HepG2 (cell line): ENCODE measurements at regions not wholly inside any gene's neighbourhood (a gene's known extent, or its start where the extent isn't known, plus 50 kb on each side); places are given as distances from the start of the nearest gene placed in this dataset.

Experiments used
- ATAC-seq: fragments of 200-7000 bp; cut with Tn5 transposase; 3 replicates; pipeline ENCODE4 v1.9.1; 2020; ENCODE audit warnings: mild to moderate bottlenecking, moderate library complexity
- BruUV-seq: library from RNA; stranded (reverse); fragments of 400-500 nt; replicated peaks from 2 replicates; lab custom pipeline; 2021; lab: Mats Ljungman, UMichigan
- CTCF ChIA-PET: fragments of 300-600 bp; formaldehyde crosslinking; extraction: SDS; loops from one replicate; lab custom pipeline; 2021; ENCODE audit warnings: low total read pairs, inconsistent platforms, low intra/inter-chr PET ratio; lab: Yijun Ruan, JAX
- POLR2A ChIA-PET: fragments of 350-600 bp; sonication (Branson Sonifier 250); formaldehyde crosslinking; loops from one replicate; lab custom pipeline; 2020; ENCODE audit warnings: antibody characterized with exemption, inconsistent platforms; lab: Yijun Ruan, JAX
- DNase-seq: peaks from one replicate; pipeline ENCODE4 v3.0.0-alpha.2; 2015; ENCODE audit warnings: low spot score
- FAIRE-seq: peaks from 3 replicates; lab custom pipeline; 2011; peaks lifted over from hg19 to GRCh38; lab: Jason Lieb, UNC
- H2AFZ ChIP-seq: one replicate; pipeline ENCODE4 v1.6.1; 2011; ENCODE audit warnings: low read length, inconsistent platforms
- H3K27ac ChIP-seq: fragments of 300-600 bp; 3 replicates; pipeline ENCODE4 v1.8.0; 2011; ENCODE audit warnings: mixed run types, mild to moderate bottlenecking, mixed read lengths, low read length, inconsistent platforms; ENCODE audit not compliant: insufficient read depth; ENCODE audit errors: extremely low read length
- H3K27me3 ChIP-seq, 2 experiments: fragments of 200-600 bp in 1 of 2; 2 replicates in 1 of 2; 3 replicates in 1 of 2; pipeline versions ENCODE4 v1.6.0 to v1.8.0; 2011; ENCODE audit warnings: low read length in 2 of 2, mild to moderate bottlenecking in 2 of 2, moderate library complexity in 2 of 2, inconsistent platforms in 1 of 2; ENCODE audit not compliant: insufficient read depth in 2 of 2, control insufficient read depth in 1 of 2
- H3K36me3 ChIP-seq, 2 experiments: fragments of 200-600 bp in 1 of 2; replicated peaks in 1 of 2; 2 replicates in 1 of 2; 3 replicates in 1 of 2; pipeline versions ENCODE4 v1.5.1 to v1.8.0; 2011; ENCODE audit warnings: low read length in 2 of 2, inconsistent platforms in 1 of 2; ENCODE audit not compliant: insufficient read depth in 2 of 2, control insufficient read depth in 1 of 2
- H3K4me1 ChIP-seq: 2 replicates; pipeline ENCODE4 v1.5.1; 2012; ENCODE audit warnings: low read length, inconsistent platforms; ENCODE audit not compliant: insufficient read depth
- H3K4me2 ChIP-seq: 2 replicates; pipeline ENCODE4 v1.6.0; 2011; ENCODE audit warnings: low read depth, low read length, inconsistent platforms
- H3K4me3 ChIP-seq, 3 experiments: fragments of 200-600 bp in 1 of 3; sonication (generic), shearing (Covaris generic) in 1 of 3; replicated peaks in 1 of 3; 2 replicates each; pipeline ENCODE4 v1.5.1; 2011 to 2016; ENCODE audit warnings: low read length in 3 of 3, inconsistent platforms in 2 of 3, low read depth in 2 of 3, mild to moderate bottlenecking in 2 of 3, control low read depth in 1 of 3, mixed read lengths in 1 of 3; ENCODE audit not compliant: insufficient read depth in 1 of 3
- H3K79me2 ChIP-seq: one replicate; pipeline ENCODE4 v1.6.1; 2011; ENCODE audit warnings: low read length, inconsistent platforms; ENCODE audit not compliant: insufficient read depth
- H3K9ac ChIP-seq: 2 replicates; pipeline ENCODE4 v1.6.0; 2011; ENCODE audit warnings: mild to moderate bottlenecking, low read depth, low read length, inconsistent platforms; ENCODE audit not compliant: insufficient read depth
- H3K9me3 ChIP-seq: 2 replicates; pipeline ENCODE4 v1.5.1; 2012; ENCODE audit warnings: mild to moderate bottlenecking, low read length
- H4K20me1 ChIP-seq: 2 replicates; pipeline ENCODE4 v1.6.0; 2011; ENCODE audit warnings: inconsistent platforms, mild to moderate bottlenecking, low read length, moderate library complexity; ENCODE audit not compliant: insufficient read depth
- HOMEZ ChIP-seq: IDR thresholded peaks from 2 replicates; pipeline ENCODE4 v1.6.1; 2016; ENCODE audit warnings: low read depth
- NFYB ChIP-seq: sonication (generic); formaldehyde crosslinking; IDR thresholded peaks from 2 replicates; pipeline ENCODE4 v1.4.0; 2020; ENCODE audit warnings: missing genetic modification reagents
- PRDM10 ChIP-seq: sonication (generic); formaldehyde crosslinking; IDR thresholded peaks from 2 replicates; pipeline ENCODE4 v1.4.0; 2020; ENCODE audit warnings: low read depth, missing genetic modification reagents
- SOX6 ChIP-seq, 2 experiments: fragments of 450-650 bp in 1 of 2; sonication (generic) in 1 of 2; formaldehyde crosslinking in 1 of 2; IDR thresholded peaks; 2 replicates each; pipeline versions ENCODE4 v1.4.0 to v1.6.1; 2017 to 2020; ENCODE audit warnings: antibody characterized with exemption in 1 of 2, mild to moderate bottlenecking in 1 of 2, missing genetic modification reagents in 1 of 2
- TSC22D2 ChIP-seq: sonication (generic); formaldehyde crosslinking; IDR thresholded peaks from 2 replicates; pipeline ENCODE4 v1.5.1; 2020; ENCODE audit warnings: missing genetic modification reagents, mild to moderate bottlenecking, borderline replicate concordance
- ZBTB33 ChIP-seq: sonication (generic); formaldehyde crosslinking; IDR thresholded peaks from 2 replicates; pipeline ENCODE4 v1.4.0; 2020; ENCODE audit warnings: missing genetic modification reagents
- ZBTB7A ChIP-seq: sonication (generic); formaldehyde crosslinking; IDR thresholded peaks from 2 replicates; pipeline ENCODE4 v1.8.0; 2022; ENCODE audit warnings: mild to moderate bottlenecking, missing genetic modification reagents
- ZFP62 ChIP-seq: sonication (generic); formaldehyde crosslinking; IDR thresholded peaks from 2 replicates; pipeline ENCODE4 v1.4.0; 2020; ENCODE audit warnings: missing genetic modification reagents
- ZNF18 ChIP-seq: sonication (generic); formaldehyde crosslinking; IDR thresholded peaks from 2 replicates; pipeline ENCODE4 v1.8.0; 2022; ENCODE audit warnings: mild to moderate bottlenecking, missing genetic modification reagents; ENCODE audit not compliant: insufficient replicate concordance
- ZNF281 ChIP-seq: sonication (generic); formaldehyde crosslinking; IDR thresholded peaks from 2 replicates; pipeline ENCODE4 v1.4.0; 2020; ENCODE audit warnings: missing genetic modification reagents, borderline replicate concordance
- WGBS: methylation state at CpG from one replicate; pipeline ENCODE4 v1.1.6; 2017; ENCODE audit warnings: low lambda C conversion rate; 5-methylcytosine and 5-hydroxymethylcytosine counted together
- in situ Hi-C: cut with HindIII; loops from 2 replicates; pipeline ENCODE4 v1.10.0; 2017; ENCODE audit warnings: low pct_unique_long_range_greater_than_20kb; ENCODE audit not compliant: extremely low pct_ligation_motif_present
- intact Hi-C: fragments of 100-400 bp; cut with micrococcal nuclease; formaldehyde crosslinking; loops from one replicate; pipeline ENCODE4 v1.10.0; 2022; ENCODE audit not compliant: unreplicated experiment

GRCh38 chr6:28657769-28658465, 132.2 kb downstream of the GPX5 start:
- no TSS peak for BruUV-seq
- Histone ChIP-seq H4K20me1 (no peaks in the 10 kb centered on the region), H3K4me3 (peak overlapping the region; percentile 59 to 72 (median 65)), H3K27me3 (peaks cover 1 to 16% of the 10 kb centered on the region in 2 experiments; a peak in 2 of 5 replicates), H3K36me3 (no peaks in the 10 kb centered on the region), H3K9ac (peak overlapping the region; percentile 23; the same call in 1 of the 2 replicates), H3K27ac (no peak overlapping the region), H3K9me3 (no peaks in the 10 kb centered on the region), H2AFZ (peak overlapping the region; percentile 60), H3K79me2 (no peaks in the 10 kb centered on the region), H3K4me1 (peaks cover 29% of the 10 kb centered on the region), H3K4me2 (peak overlapping the region; percentile 86)
- CTCF ChIA-PET = no interaction called here
- 1% methylated on average over 27 of the region's 27 CpGs for WGBS
- intact Hi-C loops (loop anchor here (2.0 to 5.0 kb wide), 2 partner anchors 17 to 71 kb away; a partner anchor contains a TSS), in situ Hi-C loops (no loop called here)
- FAIRE-seq (no peak), ATAC-seq (peak; percentile 91), DNase-seq (peak; percentile 61)
- POLR2A ChIA-PET = no interaction called here
- no peak for TF ChIP-seq ZNF18 (CRISPR knock-in tag)
- TF ChIP-seq HOMEZ (CRISPR knock-in tag) = no peak
- no peak for TF ChIP-seq SOX6 (IDR thresholded peaks at IDR 0.05)
- no peak; the same call in 1 of the 2 replicates for TF ChIP-seq SOX6 (CRISPR knock-in tag; IDR thresholded peaks at IDR 0.05)
- no peak for TF ChIP-seq PRDM10 (CRISPR knock-in tag)
- TF ChIP-seq NFYB = no peak
- no peak for TF ChIP-seq ZBTB33 (CRISPR knock-in tag)
- no peak for TF ChIP-seq ZNF281 (CRISPR knock-in tag)
- TF ChIP-seq ZFP62 (CRISPR knock-in tag) = no peak
- no peak; the same call in 1 of the 2 replicates for TF ChIP-seq TSC22D2 (CRISPR knock-in tag)
- TF ChIP-seq ZBTB7A = no peak
